ENCODE measurements at regions not wholly inside any gene's neighbourhood (a gene's known extent, or its start where the extent isn't known, plus 50 kb on each side); places are given as distances from the start of the nearest gene placed in this dataset.

DNA sequence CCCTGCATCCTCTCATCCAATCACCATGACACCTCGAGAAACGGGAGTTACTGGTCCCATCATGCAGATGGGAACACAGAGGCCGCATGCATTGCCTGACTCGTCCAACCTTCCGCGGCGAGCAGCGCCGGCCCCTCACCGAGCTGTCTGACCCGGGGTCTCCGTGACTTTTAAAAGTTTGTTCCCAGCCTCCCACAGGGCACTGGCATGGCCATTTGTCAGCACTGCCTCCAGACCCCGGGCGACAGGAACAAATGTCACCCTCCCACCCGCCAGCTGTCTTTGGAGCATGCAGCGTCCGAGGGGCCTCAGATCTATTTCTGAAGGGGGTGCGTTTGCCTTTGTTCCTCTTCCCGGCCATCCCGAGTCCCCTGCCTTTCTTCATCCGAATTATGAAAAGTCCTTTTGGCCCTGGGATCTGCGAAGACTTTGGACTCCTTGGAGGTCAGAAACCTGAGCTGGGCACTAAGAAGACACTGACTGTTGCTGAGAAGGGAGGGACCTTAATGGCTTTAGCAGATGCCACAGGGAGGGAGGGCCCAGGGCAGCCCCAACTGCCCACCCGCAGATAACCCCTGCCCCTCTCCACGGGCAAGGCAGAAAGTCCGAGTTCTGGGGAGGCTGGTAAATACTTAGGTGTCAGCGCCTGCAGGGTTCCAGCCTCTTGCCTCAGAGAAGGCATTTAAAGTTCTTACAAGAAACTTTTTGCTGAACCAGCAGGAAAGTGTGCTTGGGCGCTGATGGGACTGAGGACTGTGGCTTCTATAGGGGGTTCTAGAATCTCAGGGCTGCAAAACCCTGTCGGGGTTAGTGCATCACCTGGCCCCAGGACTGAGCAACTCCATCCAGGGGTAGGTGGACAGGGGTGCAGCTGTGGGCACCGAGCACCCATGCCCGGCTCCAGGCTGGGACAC is 348.1 kb downstream of the FOXL1 start:
- H3K4me3 ChIP-seq (ENCODE audit: low read depth, low read length): no peak overlapping the region
- DNase-seq (ENCODE audit: low read depth): no peak
- TF ChIP-seq, protein P1, sequence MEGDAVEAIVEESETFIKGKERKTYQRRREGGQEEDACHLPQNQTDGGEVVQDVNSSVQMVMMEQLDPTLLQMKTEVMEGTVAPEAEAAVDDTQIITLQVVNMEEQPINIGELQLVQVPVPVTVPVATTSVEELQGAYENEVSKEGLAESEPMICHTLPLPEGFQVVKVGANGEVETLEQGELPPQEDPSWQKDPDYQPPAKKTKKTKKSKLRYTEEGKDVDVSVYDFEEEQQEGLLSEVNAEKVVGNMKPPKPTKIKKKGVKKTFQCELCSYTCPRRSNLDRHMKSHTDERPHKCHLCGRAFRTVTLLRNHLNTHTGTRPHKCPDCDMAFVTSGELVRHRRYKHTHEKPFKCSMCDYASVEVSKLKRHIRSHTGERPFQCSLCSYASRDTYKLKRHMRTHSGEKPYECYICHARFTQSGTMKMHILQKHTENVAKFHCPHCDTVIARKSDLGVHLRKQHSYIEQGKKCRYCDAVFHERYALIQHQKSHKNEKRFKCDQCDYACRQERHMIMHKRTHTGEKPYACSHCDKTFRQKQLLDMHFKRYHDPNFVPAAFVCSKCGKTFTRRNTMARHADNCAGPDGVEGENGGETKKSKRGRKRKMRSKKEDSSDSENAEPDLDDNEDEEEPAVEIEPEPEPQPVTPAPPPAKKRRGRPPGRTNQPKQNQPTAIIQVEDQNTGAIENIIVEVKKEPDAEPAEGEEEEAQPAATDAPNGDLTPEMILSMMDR (IDR thresholded peaks at IDR 0.05; ENCODE audit: insufficient read depth, low read depth, low read length, missing control alignments): no peak

DNA sequence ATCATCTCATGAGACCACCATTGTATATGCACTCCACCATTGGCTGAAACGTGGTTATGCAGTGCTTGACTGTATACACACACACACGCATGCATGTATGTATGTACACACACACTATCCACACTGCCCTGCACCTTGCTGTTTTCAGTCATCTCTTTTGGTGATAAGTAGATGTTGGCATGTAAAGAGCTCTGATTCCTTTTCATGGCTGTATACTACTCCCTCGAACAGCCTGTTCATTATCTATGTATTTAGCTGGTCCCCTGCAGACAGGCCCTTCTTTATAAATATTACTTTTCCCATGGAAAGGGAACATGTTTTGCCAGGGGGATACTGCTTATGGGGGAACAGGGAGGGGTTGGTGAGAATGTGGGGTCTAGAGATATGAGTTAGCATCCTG is 349.4 kb downstream of the FOXL1 start:
- TF ChIP-seq, protein P1 (IDR thresholded peaks at IDR 0.05; ENCODE audit: insufficient read depth, low read depth, low read length, missing control alignments): no peak
- no peak for DNase-seq (ENCODE audit: low read depth)
- H3K4me3 ChIP-seq (ENCODE audit: low read depth, low read length): no peak overlapping the region

DNA sequence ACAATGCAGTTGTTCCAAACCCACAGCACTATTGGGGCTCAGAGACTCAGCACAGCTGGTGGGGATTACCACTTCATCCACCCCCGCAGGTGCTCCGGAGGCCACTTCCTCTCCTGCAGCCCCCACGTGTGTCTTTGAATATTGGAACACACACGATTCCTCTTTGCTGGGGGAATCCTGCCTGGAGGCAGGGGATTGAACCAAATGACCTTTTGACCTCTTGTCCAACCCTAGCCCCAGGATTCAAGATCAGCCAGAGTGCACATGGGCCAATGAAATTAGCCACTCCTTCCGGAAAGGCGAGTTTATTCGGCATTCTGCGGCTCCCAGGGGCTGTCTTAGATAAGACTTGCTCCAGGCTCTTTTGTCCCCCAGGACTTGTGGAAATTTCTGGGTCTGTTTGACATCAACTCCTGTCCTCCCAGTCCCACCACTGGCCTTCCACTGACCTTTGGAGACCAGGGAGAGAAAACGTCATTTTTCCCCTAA is 350.2 kb downstream of the FOXL1 start:
- TF ChIP-seq, protein P1 (IDR thresholded peaks at IDR 0.05; ENCODE audit: insufficient read depth, low read depth, low read length, missing control alignments): no peak
- no peak overlapping the region for H3K4me3 ChIP-seq (ENCODE audit: low read depth, low read length)
- peak; percentile 19 for DNase-seq (ENCODE audit: low read depth)

DNA sequence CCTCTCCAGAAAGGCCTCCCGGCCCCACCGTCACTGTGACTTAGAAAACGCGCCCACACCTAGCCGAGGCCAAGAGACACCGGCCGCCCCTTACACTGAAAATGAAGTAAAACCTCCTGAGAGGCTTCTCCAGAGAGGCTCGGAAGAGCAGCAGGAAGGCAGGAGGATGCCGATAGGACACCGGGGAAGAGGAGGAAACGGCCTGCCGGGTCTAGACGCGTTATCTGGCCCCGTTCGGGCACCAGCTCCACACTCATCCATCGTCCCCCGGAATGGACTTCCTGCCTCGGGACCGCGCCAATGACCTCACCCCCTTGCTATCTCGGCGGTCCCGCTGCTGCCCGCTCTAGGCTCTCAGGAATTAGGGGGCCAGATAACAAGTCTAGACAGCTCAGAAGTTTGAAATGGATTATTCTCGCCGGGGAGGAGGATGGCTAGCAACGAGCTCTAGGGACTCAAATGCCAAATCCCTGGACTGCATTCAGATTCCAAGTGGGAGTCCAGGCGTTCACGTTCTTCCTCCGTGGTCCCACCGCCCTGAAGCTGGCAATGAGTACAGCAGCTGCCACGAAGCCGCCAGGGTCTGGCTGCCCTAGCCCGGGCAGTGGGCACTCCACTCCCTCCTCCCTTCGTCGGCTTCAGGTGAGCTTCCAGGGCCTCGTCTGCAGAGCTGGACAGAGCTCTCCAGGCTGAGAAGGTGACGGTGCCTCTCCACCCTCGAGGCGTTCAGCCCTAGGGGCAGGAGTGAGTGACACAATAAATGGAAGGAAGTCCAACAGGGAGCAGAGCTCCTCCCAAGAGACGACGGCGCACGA is 350.9 kb downstream of the FOXL1 start:
- no peak for DNase-seq (ENCODE audit: low read depth)
- H3K4me3 ChIP-seq (ENCODE audit: low read depth, low read length): no peak overlapping the region
- TF ChIP-seq, protein P1 (IDR thresholded peaks at IDR 0.05; ENCODE audit: insufficient read depth, low read depth, low read length, missing control alignments): no peak

DNA sequence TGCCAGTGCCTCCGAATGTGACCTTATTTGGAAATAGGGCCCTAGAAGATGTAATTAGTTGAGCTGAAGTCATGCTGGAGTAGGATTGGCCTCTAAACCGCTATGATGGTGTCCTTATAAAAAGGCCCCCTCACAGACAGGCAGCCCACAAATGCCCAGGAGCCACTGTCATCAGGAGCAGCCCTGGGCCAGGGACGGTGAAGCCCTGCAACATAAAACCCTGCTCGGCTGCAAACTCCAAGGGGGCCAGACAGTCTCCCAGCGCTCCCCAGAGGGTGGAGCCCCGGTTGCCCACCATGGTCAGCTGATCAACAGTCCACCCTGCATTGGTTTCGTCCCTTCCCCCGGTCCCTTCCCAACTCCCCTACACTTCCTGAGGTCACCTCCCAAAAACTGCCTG is 351.7 kb downstream of the FOXL1 start:
- DNase-seq (ENCODE audit: low read depth): no peak
- TF ChIP-seq, protein P1 (IDR thresholded peaks at IDR 0.05; ENCODE audit: insufficient read depth, low read depth, low read length, missing control alignments): no peak
- no peak overlapping the region for H3K4me3 ChIP-seq (ENCODE audit: low read depth, low read length)

DNA sequence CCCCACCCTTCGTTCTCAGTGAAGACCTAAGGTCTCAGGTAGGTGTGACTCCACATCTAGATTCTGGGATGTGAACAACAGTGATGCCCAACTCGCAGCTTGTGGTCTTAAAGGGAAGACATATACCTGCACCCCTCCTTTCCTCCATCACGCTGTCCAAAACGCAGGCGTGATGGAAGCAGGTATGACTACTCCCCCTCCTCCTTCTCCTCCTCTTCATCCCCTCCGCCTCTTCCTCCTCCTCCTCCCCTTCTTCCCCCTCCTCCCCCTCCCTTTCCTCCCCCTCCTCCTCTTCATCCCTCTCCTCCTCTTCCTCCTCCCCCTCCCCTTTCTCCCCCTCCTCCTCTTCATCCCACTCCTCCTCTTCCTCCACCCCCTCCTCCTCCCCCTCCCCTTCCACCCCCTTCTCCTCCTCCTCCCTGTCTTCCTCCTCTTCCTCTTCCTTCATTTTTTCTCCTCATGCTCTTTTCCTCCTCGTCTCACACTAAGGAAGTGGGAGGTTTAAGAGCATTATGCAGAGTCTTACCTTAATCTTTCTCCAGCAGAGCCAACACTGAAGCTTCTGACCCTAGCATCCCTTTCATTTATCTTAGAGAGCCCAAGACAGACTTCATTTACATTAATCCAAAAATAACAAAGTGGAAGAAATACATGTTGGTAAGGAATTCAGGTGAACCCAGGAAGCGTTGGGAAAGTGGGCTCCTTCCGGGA is 352.5 kb downstream of the FOXL1 start:
- no peak overlapping the region for H3K4me3 ChIP-seq (ENCODE audit: low read depth, low read length)
- TF ChIP-seq, protein P1 (IDR thresholded peaks at IDR 0.05; ENCODE audit: insufficient read depth, low read depth, low read length, missing control alignments): no peak
- no peak for DNase-seq (ENCODE audit: low read depth)

All from GM12865 (cell line).